ENCODE measurements at regions not wholly inside any gene's neighbourhood (a gene's known extent, or its start where the extent isn't known, plus 50 kb on each side); places are given as distances from the start of the nearest gene placed in this dataset.

DNA sequence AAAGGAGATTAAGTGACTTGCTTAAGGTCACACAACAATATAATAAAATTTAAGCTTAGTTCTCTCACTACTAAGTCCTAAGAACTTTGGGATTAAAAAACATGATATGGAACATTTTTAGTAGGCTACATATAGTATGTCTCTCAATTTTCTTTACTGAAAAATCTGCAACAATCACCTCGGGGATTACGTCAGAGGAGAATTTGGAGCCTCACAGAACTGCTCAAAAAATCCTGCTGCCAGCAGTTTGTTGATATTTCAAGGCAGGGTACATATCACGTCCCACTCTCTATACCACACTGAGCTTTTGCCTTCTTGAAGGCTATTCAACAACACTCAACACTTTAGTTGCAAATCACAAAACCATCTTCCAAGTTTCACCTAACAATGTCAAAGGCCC, 561.6 kb upstream of the BTBD3 start:
- TF ChIP-seq, protein P1, sequence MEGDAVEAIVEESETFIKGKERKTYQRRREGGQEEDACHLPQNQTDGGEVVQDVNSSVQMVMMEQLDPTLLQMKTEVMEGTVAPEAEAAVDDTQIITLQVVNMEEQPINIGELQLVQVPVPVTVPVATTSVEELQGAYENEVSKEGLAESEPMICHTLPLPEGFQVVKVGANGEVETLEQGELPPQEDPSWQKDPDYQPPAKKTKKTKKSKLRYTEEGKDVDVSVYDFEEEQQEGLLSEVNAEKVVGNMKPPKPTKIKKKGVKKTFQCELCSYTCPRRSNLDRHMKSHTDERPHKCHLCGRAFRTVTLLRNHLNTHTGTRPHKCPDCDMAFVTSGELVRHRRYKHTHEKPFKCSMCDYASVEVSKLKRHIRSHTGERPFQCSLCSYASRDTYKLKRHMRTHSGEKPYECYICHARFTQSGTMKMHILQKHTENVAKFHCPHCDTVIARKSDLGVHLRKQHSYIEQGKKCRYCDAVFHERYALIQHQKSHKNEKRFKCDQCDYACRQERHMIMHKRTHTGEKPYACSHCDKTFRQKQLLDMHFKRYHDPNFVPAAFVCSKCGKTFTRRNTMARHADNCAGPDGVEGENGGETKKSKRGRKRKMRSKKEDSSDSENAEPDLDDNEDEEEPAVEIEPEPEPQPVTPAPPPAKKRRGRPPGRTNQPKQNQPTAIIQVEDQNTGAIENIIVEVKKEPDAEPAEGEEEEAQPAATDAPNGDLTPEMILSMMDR (IDR thresholded peaks at IDR 0.05): no peak
- TF ChIP-seq POLR2AphosphoS5 (IDR thresholded peaks at IDR 0.05; ENCODE audit: low read depth, low read length): no peak
- TF ChIP-seq SIN3A (IDR thresholded peaks at IDR 0.05; ENCODE audit: borderline replicate concordance, insufficient read depth, low read depth, low read length): no peak
- TF ChIP-seq, protein P2, sequence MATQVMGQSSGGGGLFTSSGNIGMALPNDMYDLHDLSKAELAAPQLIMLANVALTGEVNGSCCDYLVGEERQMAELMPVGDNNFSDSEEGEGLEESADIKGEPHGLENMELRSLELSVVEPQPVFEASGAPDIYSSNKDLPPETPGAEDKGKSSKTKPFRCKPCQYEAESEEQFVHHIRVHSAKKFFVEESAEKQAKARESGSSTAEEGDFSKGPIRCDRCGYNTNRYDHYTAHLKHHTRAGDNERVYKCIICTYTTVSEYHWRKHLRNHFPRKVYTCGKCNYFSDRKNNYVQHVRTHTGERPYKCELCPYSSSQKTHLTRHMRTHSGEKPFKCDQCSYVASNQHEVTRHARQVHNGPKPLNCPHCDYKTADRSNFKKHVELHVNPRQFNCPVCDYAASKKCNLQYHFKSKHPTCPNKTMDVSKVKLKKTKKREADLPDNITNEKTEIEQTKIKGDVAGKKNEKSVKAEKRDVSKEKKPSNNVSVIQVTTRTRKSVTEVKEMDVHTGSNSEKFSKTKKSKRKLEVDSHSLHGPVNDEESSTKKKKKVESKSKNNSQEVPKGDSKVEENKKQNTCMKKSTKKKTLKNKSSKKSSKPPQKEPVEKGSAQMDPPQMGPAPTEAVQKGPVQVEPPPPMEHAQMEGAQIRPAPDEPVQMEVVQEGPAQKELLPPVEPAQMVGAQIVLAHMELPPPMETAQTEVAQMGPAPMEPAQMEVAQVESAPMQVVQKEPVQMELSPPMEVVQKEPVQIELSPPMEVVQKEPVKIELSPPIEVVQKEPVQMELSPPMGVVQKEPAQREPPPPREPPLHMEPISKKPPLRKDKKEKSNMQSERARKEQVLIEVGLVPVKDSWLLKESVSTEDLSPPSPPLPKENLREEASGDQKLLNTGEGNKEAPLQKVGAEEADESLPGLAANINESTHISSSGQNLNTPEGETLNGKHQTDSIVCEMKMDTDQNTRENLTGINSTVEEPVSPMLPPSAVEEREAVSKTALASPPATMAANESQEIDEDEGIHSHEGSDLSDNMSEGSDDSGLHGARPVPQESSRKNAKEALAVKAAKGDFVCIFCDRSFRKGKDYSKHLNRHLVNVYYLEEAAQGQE (IDR thresholded peaks at IDR 0.05; ENCODE audit: insufficient read depth in 1 of 2, low read depth in 2 of 2, low read length in 1 of 2): no peak

Data from Panc1 (cell line).